GM21723 (cell line): ENCODE measurements at regions not wholly inside any gene's neighbourhood (a gene's known extent, or its start where the extent isn't known, plus 50 kb on each side); places are given as distances from the start of the nearest gene placed in this dataset.

Experiments
- ATAC-seq: cut with Tn5 transposase; IDR thresholded peaks from one replicate; pipeline ENCODE4 v1.9.1; 2021; ENCODE audit warnings: mild to moderate bottlenecking, moderate library complexity; ENCODE audit not compliant: unreplicated experiment

GRCh38 chr16:86414991-86415740 is 95.2 kb upstream of the FOXF1 start:
- no peak for ATAC-seq

GRCh38 chr16:86418981-86419380 is 91.3 kb upstream of the FOXF1 start:
- no peak for ATAC-seq

- ATAC-seq, result no peak
Observed at GRCh38 chr16:86419518-86419917, 90.8 kb upstream of the FOXF1 start.

- no peak for ATAC-seq
Observed at GRCh38 chr16:86421995-86422394, 88.3 kb upstream of the FOXF1 start.

- no peak for ATAC-seq
Observed at GRCh38 chr16:86424398-86424797, 85.9 kb upstream of the FOXF1 start.

GRCh38 chr16:86424985-86425384 is 85.3 kb upstream of the FOXF1 start:
- ATAC-seq, result no peak

- ATAC-seq, result no peak
Observed at GRCh38 chr16:86426063-86426642, 84.2 kb upstream of the FOXF1 start.

- no peak for ATAC-seq
Observed at GRCh38 chr16:86427433-86427851, 82.9 kb upstream of the FOXF1 start.

GRCh38 chr16:86428729-86429517 is 81.4 kb upstream of the FOXF1 start:
- ATAC-seq, result no peak

GRCh38 chr16:86429663-86430062 is 80.7 kb upstream of the FOXF1 start:
- no peak for ATAC-seq

GRCh38 chr16:86430814-86431213 is 79.5 kb upstream of the FOXF1 start:
- ATAC-seq, result no peak

- ATAC-seq, result no peak
Observed at GRCh38 chr16:86431540-86431939, 78.8 kb upstream of the FOXF1 start.

GRCh38 chr16:86432048-86432447 is 78.3 kb upstream of the FOXF1 start:
- ATAC-seq, result no peak

- ATAC-seq, result no peak
Observed at GRCh38 chr16:86432691-86433090, 77.6 kb upstream of the FOXF1 start.

- no peak for ATAC-seq
Observed at GRCh38 chr16:86436466-86437185, 73.7 kb upstream of the FOXF1 start.

- no peak for ATAC-seq
Observed at GRCh38 chr16:86437348-86437747, 73.0 kb upstream of the FOXF1 start.

GRCh38 chr16:86442703-86443102 is 67.6 kb upstream of the FOXF1 start:
- no peak for ATAC-seq

GRCh38 chr16:86443508-86444147 is 66.7 kb upstream of the FOXF1 start:
- no peak for ATAC-seq

- ATAC-seq, result no peak
Observed at GRCh38 chr16:86444261-86444660, 66.1 kb upstream of the FOXF1 start.

- ATAC-seq, result no peak
Observed at GRCh38 chr16:86444661-86445060, 65.7 kb upstream of the FOXF1 start.

GRCh38 chr16:86446279-86446678 is 64.0 kb upstream of the FOXF1 start:
- ATAC-seq, result no peak
